ENCODE measurements at regions not wholly inside any gene's neighbourhood (a gene's known extent, or its start where the extent isn't known, plus 50 kb on each side); places are given as distances from the start of the nearest gene placed in this dataset.
"Not testable (repeated sequence)": the region's sequence is repeated elsewhere in the genome, so short reads cannot be mapped to it uniquely, and the experiment has no call there.

GRCh38 chr16:88300463-88300835 is 82.3 kb upstream of the ZNF469 start:
- DNase-seq (ENCODE audit: low read depth, low spot score), result no peak

- no peak for DNase-seq (ENCODE audit: low read depth, low spot score)
Measured at GRCh38 chr16:88301431-88301830, 81.3 kb upstream of the ZNF469 start.

GRCh38 chr16:88301886-88302285 is 80.9 kb upstream of the ZNF469 start:
- DNase-seq (ENCODE audit: low read depth, low spot score), result no peak

- DNase-seq (ENCODE audit: low read depth, low spot score), result no peak
Measured at GRCh38 chr16:88302666-88303065, 80.1 kb upstream of the ZNF469 start.

- no peak for DNase-seq (ENCODE audit: low read depth, low spot score)
Measured at GRCh38 chr16:88303405-88303804, 79.4 kb upstream of the ZNF469 start.

- no peak for DNase-seq (ENCODE audit: low read depth, low spot score)
Measured at GRCh38 chr16:88303890-88304819, 78.6 kb upstream of the ZNF469 start.

- no peak for DNase-seq (ENCODE audit: low read depth, low spot score)
Measured at GRCh38 chr16:88305176-88305575, 77.6 kb upstream of the ZNF469 start.

- no peak for DNase-seq (ENCODE audit: low read depth, low spot score)
Measured at GRCh38 chr16:88306411-88306810, 76.3 kb upstream of the ZNF469 start.

GRCh38 chr16:88306860-88307545 is 75.8 kb upstream of the ZNF469 start:
- no peak for DNase-seq (ENCODE audit: low read depth, low spot score)

GRCh38 chr16:88308441-88309173 is 74.2 kb upstream of the ZNF469 start:
- no peak for DNase-seq (ENCODE audit: low read depth, low spot score)

- no peak for DNase-seq (ENCODE audit: low read depth, low spot score)
Measured at GRCh38 chr16:88309174-88309907, 73.4 kb upstream of the ZNF469 start.

GRCh38 chr16:88309908-88310265 is 72.9 kb upstream of the ZNF469 start:
- DNase-seq (ENCODE audit: low read depth, low spot score), result no peak

- DNase-seq (ENCODE audit: low read depth, low spot score), result no peak
Measured at GRCh38 chr16:88310796-88311605, 71.8 kb upstream of the ZNF469 start.

- not testable (repeated sequence) for DNase-seq (ENCODE audit: low read depth, low spot score)
Measured at GRCh38 chr16:88311860-88312259, 70.9 kb upstream of the ZNF469 start.

GRCh38 chr16:88312732-88313131 is 70.0 kb upstream of the ZNF469 start:
- DNase-seq (ENCODE audit: low read depth, low spot score), result no peak

- DNase-seq (ENCODE audit: low read depth, low spot score), result no peak
Measured at GRCh38 chr16:88314991-88315542, 67.7 kb upstream of the ZNF469 start.

GRCh38 chr16:88315543-88316105 is 67.1 kb upstream of the ZNF469 start:
- DNase-seq (ENCODE audit: low read depth, low spot score), result peak; percentile 58

- no peak for DNase-seq (ENCODE audit: low read depth, low spot score)
Measured at GRCh38 chr16:88316151-88316550, 66.6 kb upstream of the ZNF469 start.

- no peak for DNase-seq (ENCODE audit: low read depth, low spot score)
Measured at GRCh38 chr16:88316941-88317612, 65.7 kb upstream of the ZNF469 start.
